ENCODE measurements at regions not wholly inside any gene's neighbourhood (a gene's known extent, or its start where the extent isn't known, plus 50 kb on each side); places are given as distances from the start of the nearest gene placed in this dataset.

DNA sequence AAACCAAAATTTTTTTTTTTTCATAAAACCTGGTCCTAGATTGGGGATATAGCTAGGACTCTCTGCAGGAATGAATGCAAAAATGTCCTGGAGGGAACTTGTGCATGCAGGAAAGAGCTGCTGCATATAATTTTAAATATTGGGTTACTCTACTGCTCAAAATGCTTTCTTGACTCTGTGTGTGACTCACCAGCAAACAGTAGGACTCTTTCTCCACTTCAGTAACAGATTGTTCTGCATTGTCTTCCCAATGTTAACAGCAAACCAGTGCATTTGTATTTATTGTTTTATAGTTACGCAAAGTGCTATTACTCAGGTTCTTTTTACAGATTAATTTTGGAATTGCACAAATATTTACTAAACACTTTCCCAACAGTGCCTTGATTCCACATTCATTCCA, 163.7 kb upstream of the KL start:
- Histone ChIP-seq H3K27me3 (ENCODE audit: insufficient read depth, low read length) (no peaks in the 10 kb centered on the region), H3K36me3 (ENCODE audit: insufficient read depth, low read length) (no peaks in the 10 kb centered on the region), H4K20me1 (ENCODE audit: insufficient read depth, low read length) (no peaks in the 10 kb centered on the region), H3K9ac (ENCODE audit: low read length) (no peak overlapping the region), H3K79me2 (ENCODE audit: insufficient read depth, low read length) (no peaks in the 10 kb centered on the region), H3K4me2 (ENCODE audit: low read length) (no peak overlapping the region), H2AFZ (ENCODE audit: low read depth, low read length) (no peak overlapping the region), H3K27ac (ENCODE audit: low read depth, low read length) (no peak overlapping the region), H3K9me3 (ENCODE audit: insufficient read depth, low read depth, low read length) (no peaks in the 10 kb centered on the region), H3K4me1 (ENCODE audit: insufficient read depth, low read length) (no peaks in the 10 kb centered on the region), H3K4me3 (ENCODE audit: insufficient read depth, low read depth, low read length) (no peak overlapping the region)
- Mint-ChIP-seq H3K27me3 (ENCODE audit: low read depth, unreplicated experiment) (no peaks in the 10 kb centered on the region), H3K9me3 (ENCODE audit: unreplicated experiment) (peaks cover 7% of the 10 kb centered on the region), H3K4me1 (ENCODE audit: low read depth, unreplicated experiment) (peaks cover 15% of the 10 kb centered on the region), H3K36me3 (ENCODE audit: low read depth, unreplicated experiment) (no peaks in the 10 kb centered on the region), H3K27ac (ENCODE audit: unreplicated experiment) (no peak overlapping the region), H3K4me3 (ENCODE audit: unreplicated experiment) (no peak overlapping the region)
- TF ChIP-seq EZH2 (IDR thresholded peaks at IDR 0.05; ENCODE audit: insufficient read depth, low read length): no peak
- TF ChIP-seq, protein P1, sequence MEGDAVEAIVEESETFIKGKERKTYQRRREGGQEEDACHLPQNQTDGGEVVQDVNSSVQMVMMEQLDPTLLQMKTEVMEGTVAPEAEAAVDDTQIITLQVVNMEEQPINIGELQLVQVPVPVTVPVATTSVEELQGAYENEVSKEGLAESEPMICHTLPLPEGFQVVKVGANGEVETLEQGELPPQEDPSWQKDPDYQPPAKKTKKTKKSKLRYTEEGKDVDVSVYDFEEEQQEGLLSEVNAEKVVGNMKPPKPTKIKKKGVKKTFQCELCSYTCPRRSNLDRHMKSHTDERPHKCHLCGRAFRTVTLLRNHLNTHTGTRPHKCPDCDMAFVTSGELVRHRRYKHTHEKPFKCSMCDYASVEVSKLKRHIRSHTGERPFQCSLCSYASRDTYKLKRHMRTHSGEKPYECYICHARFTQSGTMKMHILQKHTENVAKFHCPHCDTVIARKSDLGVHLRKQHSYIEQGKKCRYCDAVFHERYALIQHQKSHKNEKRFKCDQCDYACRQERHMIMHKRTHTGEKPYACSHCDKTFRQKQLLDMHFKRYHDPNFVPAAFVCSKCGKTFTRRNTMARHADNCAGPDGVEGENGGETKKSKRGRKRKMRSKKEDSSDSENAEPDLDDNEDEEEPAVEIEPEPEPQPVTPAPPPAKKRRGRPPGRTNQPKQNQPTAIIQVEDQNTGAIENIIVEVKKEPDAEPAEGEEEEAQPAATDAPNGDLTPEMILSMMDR (IDR thresholded peaks at IDR 0.05; ENCODE audit: insufficient read depth, low read depth, low read length): no peak
- FAIRE-seq (no peak), DNase-seq (ENCODE audit: low read depth) (no peak)

DNA sequence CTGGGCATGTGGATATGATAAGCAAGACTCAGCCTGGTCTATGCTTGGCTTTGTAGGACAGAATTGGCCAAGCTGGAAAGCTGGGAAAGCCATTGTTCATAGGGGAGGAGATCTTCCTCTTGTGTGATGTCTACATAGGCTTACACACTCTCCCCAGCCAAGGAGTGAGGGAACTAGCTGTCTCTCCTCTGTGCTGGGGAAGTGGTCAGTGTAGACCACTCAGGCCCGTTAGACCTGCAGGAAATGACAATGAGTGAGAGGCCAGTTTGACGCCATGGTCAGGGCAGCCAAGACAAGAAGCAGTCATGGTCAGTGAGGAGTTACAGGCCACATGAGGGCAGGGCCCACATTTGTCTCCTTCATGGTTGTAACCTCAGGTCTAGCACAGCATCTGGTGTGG, 159.1 kb upstream of the KL start:
- Mint-ChIP-seq H3K4me3 (ENCODE audit: unreplicated experiment) (no peak overlapping the region), H3K27ac (ENCODE audit: unreplicated experiment) (no peak overlapping the region), H3K36me3 (ENCODE audit: low read depth, unreplicated experiment) (no peaks in the 10 kb centered on the region), H3K4me1 (ENCODE audit: low read depth, unreplicated experiment) (peaks cover 5% of the 10 kb centered on the region), H3K9me3 (ENCODE audit: unreplicated experiment) (peaks cover 5% of the 10 kb centered on the region), H3K27me3 (ENCODE audit: low read depth, unreplicated experiment) (no peaks in the 10 kb centered on the region)
- Histone ChIP-seq H3K9ac (ENCODE audit: low read length) (no peak overlapping the region), H3K9me3 (ENCODE audit: insufficient read depth, low read depth, low read length) (peaks cover 14% of the 10 kb centered on the region), H3K4me1 (ENCODE audit: insufficient read depth, low read length) (no peaks in the 10 kb centered on the region), H2AFZ (ENCODE audit: low read depth, low read length) (no peak overlapping the region), H3K4me3 (ENCODE audit: insufficient read depth, low read depth, low read length) (no peak overlapping the region), H3K27me3 (ENCODE audit: insufficient read depth, low read length) (no peaks in the 10 kb centered on the region), H3K4me2 (ENCODE audit: low read length) (no peak overlapping the region), H4K20me1 (ENCODE audit: insufficient read depth, low read length) (no peaks in the 10 kb centered on the region), H3K36me3 (ENCODE audit: insufficient read depth, low read length) (no peaks in the 10 kb centered on the region), H3K27ac (ENCODE audit: low read depth, low read length) (no peak overlapping the region), H3K79me2 (ENCODE audit: insufficient read depth, low read length) (no peaks in the 10 kb centered on the region)
- no peak for FAIRE-seq
- no peak for TF ChIP-seq EZH2 (IDR thresholded peaks at IDR 0.05; ENCODE audit: insufficient read depth, low read length)
- TF ChIP-seq, protein P1 (IDR thresholded peaks at IDR 0.05; ENCODE audit: insufficient read depth, low read depth, low read length): no peak
- DNase-seq (ENCODE audit: low read depth): no peak

DNA sequence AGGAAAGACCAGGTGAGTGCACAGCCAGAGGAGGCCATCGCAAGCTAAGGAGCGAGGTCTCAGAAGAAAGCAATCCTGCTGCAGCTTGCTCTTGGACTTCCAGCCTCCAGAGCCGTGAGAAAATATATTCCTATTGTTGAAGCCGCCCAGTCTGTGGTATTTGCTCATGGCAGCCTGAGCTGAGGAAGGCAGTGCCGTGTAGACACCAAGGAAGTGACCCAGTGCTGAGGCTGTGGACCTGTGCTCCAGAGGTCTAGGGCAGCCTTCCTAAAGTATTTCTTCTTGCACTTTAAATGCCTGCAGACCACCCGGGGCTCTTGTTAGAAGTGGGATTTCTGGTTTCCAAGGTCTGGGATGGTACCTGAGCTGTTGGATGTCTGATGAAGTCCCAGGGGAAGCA, 158.5 kb upstream of the KL start:
- no peak for DNase-seq (ENCODE audit: low read depth)
- FAIRE-seq: no peak
- Mint-ChIP-seq H3K36me3 (ENCODE audit: low read depth, unreplicated experiment) (no peaks in the 10 kb centered on the region), H3K27ac (ENCODE audit: unreplicated experiment) (no peak overlapping the region), H3K4me3 (ENCODE audit: unreplicated experiment) (no peak overlapping the region), H3K27me3 (ENCODE audit: low read depth, unreplicated experiment) (no peaks in the 10 kb centered on the region), H3K9me3 (ENCODE audit: unreplicated experiment) (peaks cover 5% of the 10 kb centered on the region), H3K4me1 (ENCODE audit: low read depth, unreplicated experiment) (peaks cover 5% of the 10 kb centered on the region)
- H3K4me3 ChIP-seq (ENCODE audit: insufficient read depth, low read depth, low read length): no peak overlapping the region
- no peak overlapping the region for H3K27ac ChIP-seq (ENCODE audit: low read depth, low read length)
- H3K9me3 ChIP-seq (ENCODE audit: insufficient read depth, low read depth, low read length): peaks cover 15% of the 10 kb centered on the region
- no peaks in the 10 kb centered on the region for H3K4me1 ChIP-seq (ENCODE audit: insufficient read depth, low read length)
- H3K79me2 ChIP-seq (ENCODE audit: insufficient read depth, low read length): no peaks in the 10 kb centered on the region
- no peak overlapping the region for H3K4me2 ChIP-seq (ENCODE audit: low read length)
- no peaks in the 10 kb centered on the region for H4K20me1 ChIP-seq (ENCODE audit: insufficient read depth, low read length)
- H3K27me3 ChIP-seq (ENCODE audit: insufficient read depth, low read length): no peaks in the 10 kb centered on the region
- no peaks in the 10 kb centered on the region for H3K36me3 ChIP-seq (ENCODE audit: insufficient read depth, low read length)
- no peak overlapping the region for H2AFZ ChIP-seq (ENCODE audit: low read depth, low read length)
- no peak overlapping the region for H3K9ac ChIP-seq (ENCODE audit: low read length)
- TF ChIP-seq EZH2 (IDR thresholded peaks at IDR 0.05; ENCODE audit: insufficient read depth, low read length): no peak
- TF ChIP-seq, protein P1 (IDR thresholded peaks at IDR 0.05; ENCODE audit: insufficient read depth, low read depth, low read length): no peak
